ENCODE measurements at regions not wholly inside any gene's neighbourhood (a gene's known extent, or its start where the extent isn't known, plus 50 kb on each side); places are given as distances from the start of the nearest gene placed in this dataset.

DNA sequence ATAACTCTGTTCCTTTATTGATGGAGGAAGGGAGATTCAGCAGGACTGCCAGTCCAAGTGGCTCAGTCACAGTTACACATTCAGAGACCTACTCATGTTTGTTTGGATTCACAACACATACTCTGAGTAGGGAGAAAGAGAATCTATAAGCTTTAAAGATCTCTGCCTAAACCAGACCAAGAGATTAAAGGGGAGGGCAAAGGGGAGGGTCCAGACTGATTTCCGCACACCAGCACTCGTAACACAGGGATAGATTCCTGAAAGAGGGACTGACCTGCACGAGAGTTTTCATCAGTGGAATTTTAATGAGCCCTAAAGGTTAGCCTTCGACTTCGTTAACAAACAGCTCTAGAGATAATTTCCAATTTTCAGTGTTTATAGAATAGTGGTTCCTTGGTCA, 71.7 kb upstream of the PMFBP1 start:
- H3K27ac ChIP-seq = no peak overlapping the region
- TF ChIP-seq, protein P1, sequence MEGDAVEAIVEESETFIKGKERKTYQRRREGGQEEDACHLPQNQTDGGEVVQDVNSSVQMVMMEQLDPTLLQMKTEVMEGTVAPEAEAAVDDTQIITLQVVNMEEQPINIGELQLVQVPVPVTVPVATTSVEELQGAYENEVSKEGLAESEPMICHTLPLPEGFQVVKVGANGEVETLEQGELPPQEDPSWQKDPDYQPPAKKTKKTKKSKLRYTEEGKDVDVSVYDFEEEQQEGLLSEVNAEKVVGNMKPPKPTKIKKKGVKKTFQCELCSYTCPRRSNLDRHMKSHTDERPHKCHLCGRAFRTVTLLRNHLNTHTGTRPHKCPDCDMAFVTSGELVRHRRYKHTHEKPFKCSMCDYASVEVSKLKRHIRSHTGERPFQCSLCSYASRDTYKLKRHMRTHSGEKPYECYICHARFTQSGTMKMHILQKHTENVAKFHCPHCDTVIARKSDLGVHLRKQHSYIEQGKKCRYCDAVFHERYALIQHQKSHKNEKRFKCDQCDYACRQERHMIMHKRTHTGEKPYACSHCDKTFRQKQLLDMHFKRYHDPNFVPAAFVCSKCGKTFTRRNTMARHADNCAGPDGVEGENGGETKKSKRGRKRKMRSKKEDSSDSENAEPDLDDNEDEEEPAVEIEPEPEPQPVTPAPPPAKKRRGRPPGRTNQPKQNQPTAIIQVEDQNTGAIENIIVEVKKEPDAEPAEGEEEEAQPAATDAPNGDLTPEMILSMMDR (conservative IDR thresholded peaks at IDR 0.05) = no peak
- TF ChIP-seq ZFX (IDR thresholded peaks at IDR 0.05) = no peak

DNA sequence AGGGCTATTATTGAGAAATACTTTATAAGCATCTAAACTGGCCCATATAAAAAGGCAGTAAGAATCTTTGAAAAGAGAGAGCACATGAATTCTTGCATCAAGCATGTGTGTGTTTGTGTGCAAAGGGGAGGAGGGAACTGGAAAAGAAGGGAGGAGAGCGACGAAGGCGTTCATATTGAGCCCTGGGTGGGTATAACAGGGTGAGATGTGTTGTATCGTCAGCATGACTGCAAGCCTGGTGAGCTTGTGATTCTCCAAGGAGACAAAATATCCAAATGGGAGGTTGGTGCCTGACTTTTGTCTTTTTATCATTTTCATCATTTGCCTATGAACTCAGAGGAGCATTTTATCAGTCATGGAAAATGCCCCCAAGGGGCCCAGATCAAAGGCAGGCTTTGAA, 70.8 kb upstream of the PMFBP1 start:
- no peak overlapping the region for H3K27ac ChIP-seq
- TF ChIP-seq, protein P1 (conservative IDR thresholded peaks at IDR 0.05) = no peak
- no peak for TF ChIP-seq ZFX (IDR thresholded peaks at IDR 0.05)

DNA sequence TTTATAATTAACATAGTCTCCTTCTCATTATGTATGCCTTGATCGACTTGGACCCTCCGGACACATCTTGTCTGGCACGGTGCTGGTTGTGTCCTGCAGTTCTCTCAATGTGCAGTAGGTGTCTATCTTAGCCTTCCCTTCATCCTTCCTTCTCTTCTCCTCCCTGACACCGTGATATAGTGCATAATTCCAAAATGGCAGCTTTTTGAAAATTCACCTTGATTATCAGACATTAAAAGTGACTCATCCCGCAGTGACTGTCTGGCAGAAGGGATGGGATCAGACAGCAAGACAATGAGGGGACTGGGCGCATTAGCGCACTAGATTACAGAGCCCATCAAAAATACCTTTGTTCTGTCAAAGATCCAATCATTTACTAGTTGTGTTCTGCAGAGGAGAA, 70.0 kb upstream of the PMFBP1 start:
- TF ChIP-seq, protein P1 (conservative IDR thresholded peaks at IDR 0.05) = peak; percentile 84
- no peak for TF ChIP-seq ZFX (IDR thresholded peaks at IDR 0.05)
- no peak overlapping the region for H3K27ac ChIP-seq

DNA sequence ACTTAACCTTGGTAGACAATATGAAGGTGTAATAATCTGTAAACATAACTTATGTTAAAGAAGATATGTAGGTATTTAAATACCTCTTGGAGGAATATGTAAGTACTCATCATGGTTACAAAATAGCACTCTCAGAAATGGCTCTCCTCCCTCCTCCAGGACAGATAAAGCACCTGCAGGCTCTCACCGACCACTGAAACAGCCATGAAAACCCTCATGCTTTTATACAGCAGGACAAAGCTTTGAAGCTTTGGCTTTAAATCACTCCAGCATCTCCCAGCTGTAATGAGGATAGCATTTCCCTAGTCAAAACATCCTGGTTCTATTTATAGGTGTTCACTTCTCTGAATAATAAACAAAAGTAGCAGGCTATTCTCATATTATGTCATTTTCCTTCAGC, 69.1 kb upstream of the PMFBP1 start:
- no peak overlapping the region for H3K27ac ChIP-seq
- TF ChIP-seq, protein P1 (conservative IDR thresholded peaks at IDR 0.05) = no peak
- TF ChIP-seq ZFX (IDR thresholded peaks at IDR 0.05) = no peak

DNA sequence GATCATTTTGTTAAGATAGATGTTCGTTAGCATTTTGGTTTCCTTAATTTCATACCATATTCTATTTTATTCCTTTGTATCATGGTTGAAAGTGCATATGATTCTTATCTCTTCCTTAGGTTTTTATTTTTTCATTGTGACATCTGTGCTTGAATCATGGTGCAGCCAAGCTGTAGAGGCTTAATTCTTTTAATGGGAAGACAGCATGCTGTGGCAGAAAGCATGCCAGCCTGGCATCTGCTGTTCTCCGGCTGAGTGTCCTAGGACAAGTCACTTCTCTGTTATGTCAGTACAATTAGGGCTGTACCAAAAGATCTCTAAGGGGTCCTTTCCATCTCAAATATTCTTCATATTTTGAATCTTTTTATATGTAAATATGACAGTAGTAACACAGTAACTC, 68.5 kb upstream of the PMFBP1 start:
- TF ChIP-seq ZFX (IDR thresholded peaks at IDR 0.05) = no peak
- TF ChIP-seq, protein P1 (conservative IDR thresholded peaks at IDR 0.05) = no peak
- H3K27ac ChIP-seq = no peak overlapping the region

DNA sequence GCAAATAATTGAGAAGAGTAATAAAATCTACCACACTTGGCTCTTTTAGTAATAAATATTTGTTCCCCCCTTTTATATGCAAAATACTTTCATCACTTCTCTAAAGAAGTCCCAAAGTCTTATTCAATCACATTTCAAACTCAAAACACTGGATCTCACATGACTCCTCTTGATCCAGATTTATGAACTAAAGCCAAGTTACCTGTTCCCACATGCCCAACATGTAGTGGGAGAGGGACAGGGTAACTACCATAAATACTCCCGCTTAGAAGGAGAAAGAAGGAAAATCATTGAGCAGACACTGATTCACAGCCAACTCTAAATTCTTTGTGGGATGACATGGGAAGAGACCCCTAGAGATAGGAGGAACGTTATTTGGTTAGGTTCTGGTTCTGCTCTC, 64.9 kb upstream of the PMFBP1 start:
- no peak overlapping the region for H3K27ac ChIP-seq
- no peak for TF ChIP-seq ZFX (IDR thresholded peaks at IDR 0.05)
- TF ChIP-seq, protein P1 (conservative IDR thresholded peaks at IDR 0.05) = no peak

DNA sequence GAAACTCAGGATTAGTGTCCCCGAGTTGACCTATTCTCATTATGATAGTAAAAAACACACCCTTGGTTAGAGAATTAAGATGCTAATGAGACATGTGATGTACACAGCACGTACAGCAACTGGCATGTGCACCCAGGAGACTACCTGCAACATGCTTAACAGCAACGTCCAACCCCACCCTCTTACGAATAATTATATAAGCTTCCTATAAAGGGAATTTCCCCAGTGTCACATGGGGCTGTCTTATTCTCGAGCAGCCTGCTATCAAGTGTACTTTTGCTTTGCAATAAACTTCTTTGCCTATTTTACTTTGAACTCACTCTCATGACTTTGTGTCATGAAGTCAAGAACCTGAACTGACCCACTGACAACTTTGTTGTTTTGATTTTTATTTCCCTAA, 62.4 kb upstream of the PMFBP1 start:
- TF ChIP-seq ZFX (IDR thresholded peaks at IDR 0.05) = no peak
- TF ChIP-seq, protein P1 (conservative IDR thresholded peaks at IDR 0.05) = no peak

More for the DNA sequence above, 62.4 kb upstream of the PMFBP1 start:
- no peak overlapping the region for H3K27ac ChIP-seq

Data from C4-2B (cell line).